Ascending aorta (tissue), 2 donors: ENCODE measurements at regions not wholly inside any gene's neighbourhood (a gene's known extent, or its start where the extent isn't known, plus 50 kb on each side); places are given as distances from the start of the nearest gene placed in this dataset.

Experiments
- DNase-seq, 2 donors: peaks; one replicate each; pipeline ENCODE4 v3.0.0-alpha.2; 2019; ENCODE audit warnings: low spot score in 2 of 2
- H3K27ac ChIP-seq, 2 donors: fragments of 200-600 bp; sonication (generic); one replicate each; pipeline ENCODE4 v1.5.1; 2016 to 2017; ENCODE audit warnings: mild to moderate bottlenecking in 1 of 2
- H3K27me3 ChIP-seq: fragments of 200-600 bp; sonication (generic); one replicate; pipeline ENCODE4 v1.5.1; 2017
- H3K36me3 ChIP-seq, 2 donors: fragments of 200-600 bp; sonication (generic); one replicate each; pipeline ENCODE4 v1.5.1; 2016
- H3K4me1 ChIP-seq, 2 donors: fragments of 200-600 bp; sonication (generic); one replicate each; pipeline ENCODE4 v1.5.1; 2016 to 2017; ENCODE audit warnings: mild to moderate bottlenecking in 1 of 2
- H3K4me3 ChIP-seq, 2 donors: fragments of 200-600 bp; sonication (generic); one replicate each; pipeline ENCODE4 v1.5.1; 2016 to 2017; ENCODE audit warnings: mild to moderate bottlenecking in 1 of 2
- H3K9me3 ChIP-seq, 2 donors: fragments of 200-600 bp; sonication (generic); one replicate each; pipeline ENCODE4 v1.5.1; 2016
- CTCF ChIP-seq, 3 experiments: fragments of 200-600 bp in 2 of 3; fragments of 450-650 bp in 1 of 3; sonication (generic) in 2 of 3; IDR thresholded peaks; one replicate each; pipeline ENCODE4 v1.5.1; 2016 to 2019; ENCODE audit warnings: antibody characterized with exemption in 3 of 3, mild to moderate bottlenecking in 1 of 3, moderate library complexity in 1 of 3
- intact Hi-C: fragments of 100-400 bp; cut with DNase I; formaldehyde crosslinking; loops from one replicate; pipeline ENCODE4 v1.15.1; 2023

- no peak overlapping the region for H3K27ac ChIP-seq
- intact Hi-C loops: no loop called here
- no peak for TF ChIP-seq CTCF (IDR thresholded peaks at IDR 0.05)
- no peaks in the 10 kb centered on the region for H3K9me3 ChIP-seq
- H3K36me3 ChIP-seq: no peaks in the 10 kb centered on the region
- no peak for DNase-seq
- H3K4me3 ChIP-seq: no peak overlapping the region
- H3K4me1 ChIP-seq: no peaks in the 10 kb centered on the region
- H3K27me3 ChIP-seq: no peaks in the 10 kb centered on the region
Measured at GRCh38 chr3:117914540-117915100, 1120.0 kb downstream of the IGSF11 start.

GRCh38 chr3:117916839-117917238 is 1117.8 kb downstream of the IGSF11 start:
- Histone ChIP-seq H3K27me3 (no peaks in the 10 kb centered on the region), H3K4me1 (no peaks in the 10 kb centered on the region), H3K9me3 (no peaks in the 10 kb centered on the region), H3K36me3 (no peaks in the 10 kb centered on the region), H3K27ac (no peak overlapping the region), H3K4me3 (no peak overlapping the region)
- intact Hi-C loops: no loop called here
- TF ChIP-seq CTCF (IDR thresholded peaks at IDR 0.05): no peak
- no peak for DNase-seq

- H3K9me3 ChIP-seq: no peaks in the 10 kb centered on the region
- TF ChIP-seq CTCF (IDR thresholded peaks at IDR 0.05): no peak
- no peaks in the 10 kb centered on the region for H3K4me1 ChIP-seq
- DNase-seq: no peak
- H3K27me3 ChIP-seq: no peaks in the 10 kb centered on the region
- H3K36me3 ChIP-seq: no peaks in the 10 kb centered on the region
- no peak overlapping the region for H3K27ac ChIP-seq
- intact Hi-C loops: no loop called here
- H3K4me3 ChIP-seq: no peak overlapping the region
Measured at GRCh38 chr3:117919621-117920020, 1115.0 kb downstream of the IGSF11 start.

GRCh38 chr3:117920253-117920898 is 1114.3 kb downstream of the IGSF11 start:
- no peaks in the 10 kb centered on the region for H3K4me1 ChIP-seq
- no peaks in the 10 kb centered on the region for H3K9me3 ChIP-seq
- no peak overlapping the region for H3K4me3 ChIP-seq
- no peaks in the 10 kb centered on the region for H3K27me3 ChIP-seq
- no peak overlapping the region for H3K27ac ChIP-seq
- H3K36me3 ChIP-seq: no peaks in the 10 kb centered on the region
- no peak for TF ChIP-seq CTCF (IDR thresholded peaks at IDR 0.05)
- no peak for DNase-seq
- intact Hi-C loops: no loop called here

GRCh38 chr3:117921411-117921810 is 1113.2 kb downstream of the IGSF11 start:
- no peaks in the 10 kb centered on the region for H3K9me3 ChIP-seq
- H3K27me3 ChIP-seq: no peaks in the 10 kb centered on the region
- H3K36me3 ChIP-seq: no peaks in the 10 kb centered on the region
- H3K27ac ChIP-seq: no peak overlapping the region
- no peaks in the 10 kb centered on the region for H3K4me1 ChIP-seq
- DNase-seq: no peak
- no peak overlapping the region for H3K4me3 ChIP-seq
- no peak for TF ChIP-seq CTCF (IDR thresholded peaks at IDR 0.05)
- intact Hi-C loops: no loop called here
